OCI-LY7 (cell line): ENCODE measurements at regions not wholly inside any gene's neighbourhood (a gene's known extent, or its start where the extent isn't known, plus 50 kb on each side); places are given as distances from the start of the nearest gene placed in this dataset.
"Not testable (repeated sequence)": the region's sequence is repeated elsewhere in the genome, so short reads cannot be mapped to it uniquely, and the experiment has no call there.

ENCODE experiments used
- BruUV-seq: library from RNA; stranded (reverse); fragments of 400-500 nt; replicated peaks from 2 replicates; lab custom pipeline; 2021; lab: Mats Ljungman, UMichigan
- CTCF ChIA-PET: fragments of 300-600 bp; sonication (Branson Sonifier 250); formaldehyde crosslinking; loops from one replicate; lab custom pipeline; 2022; ENCODE audit warnings: antibody characterized with exemption; ENCODE audit not compliant: unreplicated experiment; lab: Charles Lee
- POLR2A ChIA-PET: fragments of 300-600 bp; sonication (Branson Sonifier 250); formaldehyde crosslinking; loops from one replicate; lab custom pipeline; 2022; ENCODE audit warnings: antibody characterized with exemption; lab: Charles Lee
- DNase-seq: peaks from one replicate; pipeline ENCODE4 v3.0.0-alpha.2; 2015; ENCODE audit warnings: low spot score
- H2AFZ ChIP-seq: fragments of 200-600 bp; sonication (generic), shearing (Covaris generic); 2 replicates; pipeline ENCODE4 v1.6.1; 2014; ENCODE audit warnings: mild to moderate bottlenecking, antibody characterized with exemption, low read length, moderate library complexity
- H3K27ac ChIP-seq: fragments of 200-600 bp; sonication (generic); 2 replicates; pipeline ENCODE4 v1.5.1; 2014; ENCODE audit warnings: mixed run types, low read depth, mild to moderate bottlenecking, moderate library complexity, low read length, inconsistent platforms; ENCODE audit not compliant: poor library complexity, severe bottlenecking
- H3K36me3 ChIP-seq: fragments of 200-600 bp; sonication (generic); 2 replicates; pipeline ENCODE4 v1.6.1; 2014; ENCODE audit warnings: mild to moderate bottlenecking, antibody characterized with exemption, low read length, moderate library complexity, mixed read lengths; ENCODE audit not compliant: insufficient read depth
- H3K4me1 ChIP-seq: fragments of 200-600 bp; sonication (generic); 2 replicates; pipeline ENCODE4 v1.5.1; 2014; ENCODE audit warnings: mild to moderate bottlenecking, low read length; ENCODE audit not compliant: insufficient read depth, poor library complexity, severe bottlenecking
- H3K4me2 ChIP-seq: fragments of 200-600 bp; sonication (generic); 2 replicates; pipeline ENCODE4 v1.6.1; 2014; ENCODE audit warnings: mild to moderate bottlenecking, low read length
- H3K4me3 ChIP-seq: fragments of 200-600 bp; sonication (generic); 2 replicates; pipeline ENCODE4 v1.5.1; 2014; ENCODE audit warnings: mild to moderate bottlenecking, low read depth, low read length; ENCODE audit not compliant: poor library complexity, severe bottlenecking
- H3K79me2 ChIP-seq: fragments of 200-600 bp; sonication (generic); 2 replicates; pipeline ENCODE4 v1.6.1; 2016; ENCODE audit warnings: low read depth, mild to moderate bottlenecking, low read length, moderate library complexity, mixed read lengths; ENCODE audit not compliant: insufficient read depth
- H3K9me2 ChIP-seq: fragments of 200-600 bp; sonication (generic); 2 replicates; pipeline ENCODE4 v1.6.1; 2016; ENCODE audit warnings: mild to moderate bottlenecking, low read length, mixed read lengths; ENCODE audit not compliant: insufficient read depth
- H3K9me3 ChIP-seq: fragments of 200-600 bp; sonication (generic); 2 replicates; pipeline ENCODE4 v1.6.1; 2014; ENCODE audit warnings: mild to moderate bottlenecking, mixed run types, low read length, mixed read lengths
- H4K20me1 ChIP-seq: fragments of 200-600 bp; sonication (generic); 2 replicates; pipeline ENCODE4 v1.6.1; 2014; ENCODE audit warnings: mild to moderate bottlenecking, antibody characterized with exemption, low read length, moderate library complexity, mixed read lengths; ENCODE audit not compliant: insufficient read depth
- CTCF ChIP-seq: fragments of 200-600 bp; sonication (generic); conservative IDR thresholded peaks from 2 replicates; pipeline ENCODE4 v1.5.1; 2014; ENCODE audit warnings: mild to moderate bottlenecking, antibody characterized with exemption, low read length, moderate library complexity, mixed read lengths
- EZH2phosphoT487 ChIP-seq: fragments of 200-600 bp; sonication (generic); IDR thresholded peaks from 2 replicates; pipeline ENCODE4 v1.6.1; 2018; ENCODE audit warnings: low read depth, borderline replicate concordance, mild to moderate bottlenecking, mixed run types, antibody characterized with exemption, low read length, moderate library complexity, mixed read lengths
- intact Hi-C: fragments of 100-400 bp; cut with micrococcal nuclease; formaldehyde crosslinking; loops from one replicate; pipeline ENCODE4 v1.10.0; 2022; ENCODE audit not compliant: unreplicated experiment

DNA sequence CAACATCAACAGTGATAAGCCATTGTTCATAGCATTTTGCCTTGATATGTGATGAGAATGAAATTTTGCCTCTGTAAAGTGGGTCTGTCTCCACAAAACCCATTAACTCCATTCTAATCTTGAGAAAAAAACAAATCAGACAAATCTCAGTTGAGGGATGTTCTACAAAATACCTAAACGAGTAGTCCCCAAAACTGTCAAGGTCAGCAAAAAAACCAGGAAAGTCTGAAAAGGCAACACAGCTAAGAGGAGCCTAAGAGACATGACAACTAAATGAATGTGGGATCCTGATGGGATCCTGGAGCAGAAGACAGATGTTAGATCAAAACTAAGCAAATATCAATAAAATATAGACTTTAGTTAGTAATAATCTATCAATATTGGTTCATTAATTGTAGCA is 431.6 kb upstream of the SPTLC3 start:
- Histone ChIP-seq H2AFZ (no peak overlapping the region), H3K27ac (no peak overlapping the region), H4K20me1 (no peaks in the 10 kb centered on the region), H3K79me2 (no peaks in the 10 kb centered on the region), H3K4me3 (no peak overlapping the region), H3K9me3 (no peaks in the 10 kb centered on the region), H3K9me2 (no peaks in the 10 kb centered on the region), H3K4me2 (no peak overlapping the region), H3K36me3 (no peaks in the 10 kb centered on the region), H3K4me1 (no peaks in the 10 kb centered on the region)
- no peak for TF ChIP-seq EZH2phosphoT487
- ChIA-PET POLR2A (no interaction called here), CTCF (no interaction called here)
- intact Hi-C loops: no loop called here
- BruUV-seq: no TSS peak
- no peak for DNase-seq

GRCh38 chr20:12581644-12582289 is 427.0 kb upstream of the SPTLC3 start:
- Histone ChIP-seq H2AFZ (no peak overlapping the region), H4K20me1 (no peaks in the 10 kb centered on the region), H3K9me3 (no peaks in the 10 kb centered on the region), H3K27ac (no peak overlapping the region), H3K4me3 (no peak overlapping the region), H3K36me3 (no peaks in the 10 kb centered on the region), H3K79me2 (no peaks in the 10 kb centered on the region), H3K4me2 (no peak overlapping the region), H3K9me2 (no peaks in the 10 kb centered on the region), H3K4me1 (no peaks in the 10 kb centered on the region)
- no peak for TF ChIP-seq CTCF
- TF ChIP-seq EZH2phosphoT487: no peak
- no TSS peak for BruUV-seq
- DNase-seq: no peak
- intact Hi-C loops: no loop called here
- CTCF ChIA-PET: no interaction called here
- POLR2A ChIA-PET: interaction anchor here (0.6 kb wide), 1 partner anchor 380 kb away, joined by 3 read pairs; no protein-coding TSS in a partner anchor

GRCh38 chr20:12582710-12583109 is 426.1 kb upstream of the SPTLC3 start:
- H3K4me1 ChIP-seq, CTCF ChIA-PET, POLR2A ChIA-PET, H3K9me2 ChIP-seq, H3K4me2 ChIP-seq, H3K27ac ChIP-seq, DNase-seq, H3K4me3 ChIP-seq, H2AFZ ChIP-seq, H3K36me3 ChIP-seq, H3K9me3 ChIP-seq, H4K20me1 ChIP-seq, intact Hi-C loops, H3K79me2 ChIP-seq, BruUV-seq: not testable (repeated sequence)
